ENCODE measurements at regions not wholly inside any gene's neighbourhood (a gene's known extent, or its start where the extent isn't known, plus 50 kb on each side); places are given as distances from the start of the nearest gene placed in this dataset.

GRCh38 chr10:78956391-78956790, 112.4 kb upstream of the ZMIZ1 start:
- DNase-seq, result no peak
- Histone ChIP-seq H3K27ac (no peak overlapping the region), H3K27me3 (replicated peaks) (no peaks in the 10 kb centered on the region), H3K36me3 (replicated peaks) (no peaks in the 10 kb centered on the region), H3K4me3 (ENCODE audit: low read depth, low read length) (no peak overlapping the region)
- in situ Hi-C loops (cut with HindIII; ENCODE audit: low pct_ligation_motif_present, low sequenced_read_pairs), result no loop called here
- TF ChIP-seq, protein P1, sequence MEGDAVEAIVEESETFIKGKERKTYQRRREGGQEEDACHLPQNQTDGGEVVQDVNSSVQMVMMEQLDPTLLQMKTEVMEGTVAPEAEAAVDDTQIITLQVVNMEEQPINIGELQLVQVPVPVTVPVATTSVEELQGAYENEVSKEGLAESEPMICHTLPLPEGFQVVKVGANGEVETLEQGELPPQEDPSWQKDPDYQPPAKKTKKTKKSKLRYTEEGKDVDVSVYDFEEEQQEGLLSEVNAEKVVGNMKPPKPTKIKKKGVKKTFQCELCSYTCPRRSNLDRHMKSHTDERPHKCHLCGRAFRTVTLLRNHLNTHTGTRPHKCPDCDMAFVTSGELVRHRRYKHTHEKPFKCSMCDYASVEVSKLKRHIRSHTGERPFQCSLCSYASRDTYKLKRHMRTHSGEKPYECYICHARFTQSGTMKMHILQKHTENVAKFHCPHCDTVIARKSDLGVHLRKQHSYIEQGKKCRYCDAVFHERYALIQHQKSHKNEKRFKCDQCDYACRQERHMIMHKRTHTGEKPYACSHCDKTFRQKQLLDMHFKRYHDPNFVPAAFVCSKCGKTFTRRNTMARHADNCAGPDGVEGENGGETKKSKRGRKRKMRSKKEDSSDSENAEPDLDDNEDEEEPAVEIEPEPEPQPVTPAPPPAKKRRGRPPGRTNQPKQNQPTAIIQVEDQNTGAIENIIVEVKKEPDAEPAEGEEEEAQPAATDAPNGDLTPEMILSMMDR (IDR thresholded peaks at IDR 0.05; ENCODE audit: low read depth, low read length, missing control alignments), result no peak

- no peak overlapping the region for H3K4me3 ChIP-seq (ENCODE audit: low read depth, low read length)
- in situ Hi-C loops (cut with HindIII; ENCODE audit: low pct_ligation_motif_present, low sequenced_read_pairs), result no loop called here
- H3K27me3 ChIP-seq (replicated peaks), result no peaks in the 10 kb centered on the region
- H3K36me3 ChIP-seq (replicated peaks), result no peaks in the 10 kb centered on the region
- DNase-seq, result peak; percentile 67
- TF ChIP-seq, protein P1 (IDR thresholded peaks at IDR 0.05; ENCODE audit: low read depth, low read length, missing control alignments), result no peak
- no peak overlapping the region for H3K27ac ChIP-seq
Measured at GRCh38 chr10:78957471-78958039, 111.2 kb upstream of the ZMIZ1 start.

GRCh38 chr10:78959217-78959923, 109.4 kb upstream of the ZMIZ1 start:
- no peaks in the 10 kb centered on the region for H3K36me3 ChIP-seq (replicated peaks)
- H3K27ac ChIP-seq, result no peak overlapping the region
- in situ Hi-C loops (cut with HindIII; ENCODE audit: low pct_ligation_motif_present, low sequenced_read_pairs), result no loop called here
- TF ChIP-seq, protein P1 (IDR thresholded peaks at IDR 0.05; ENCODE audit: low read depth, low read length, missing control alignments), result no peak
- no peak overlapping the region for H3K4me3 ChIP-seq (ENCODE audit: low read depth, low read length)
- no peaks in the 10 kb centered on the region for H3K27me3 ChIP-seq (replicated peaks)
- no peak for DNase-seq

- H3K27me3 ChIP-seq (replicated peaks), result no peaks in the 10 kb centered on the region
- in situ Hi-C loops (cut with HindIII; ENCODE audit: low pct_ligation_motif_present, low sequenced_read_pairs), result no loop called here
- H3K36me3 ChIP-seq (replicated peaks), result no peaks in the 10 kb centered on the region
- no peak overlapping the region for H3K4me3 ChIP-seq (ENCODE audit: low read depth, low read length)
- TF ChIP-seq, protein P1 (IDR thresholded peaks at IDR 0.05; ENCODE audit: low read depth, low read length, missing control alignments), result no peak
- no peak for DNase-seq
- no peak overlapping the region for H3K27ac ChIP-seq
Measured at GRCh38 chr10:78959924-78960285, 108.9 kb upstream of the ZMIZ1 start.

- Histone ChIP-seq H3K27ac (no peak overlapping the region), H3K4me3 (ENCODE audit: low read depth, low read length) (no peak overlapping the region)
Measured at GRCh38 chr10:78960316-78960800, 108.4 kb upstream of the ZMIZ1 start.

More at GRCh38 chr10:78960316-78960800, 108.4 kb upstream of the ZMIZ1 start:
- peak; percentile 86 for DNase-seq
- in situ Hi-C loops (cut with HindIII; ENCODE audit: low pct_ligation_motif_present, low sequenced_read_pairs), result no loop called here
- no peaks in the 10 kb centered on the region for H3K36me3 ChIP-seq (replicated peaks)
- TF ChIP-seq, protein P1 (IDR thresholded peaks at IDR 0.05; ENCODE audit: low read depth, low read length, missing control alignments), result no peak
- no peaks in the 10 kb centered on the region for H3K27me3 ChIP-seq (replicated peaks)

All from brain microvascular endothelial cell (primary cell).